ENCODE measurements at regions not wholly inside any gene's neighbourhood (a gene's known extent, or its start where the extent isn't known, plus 50 kb on each side); places are given as distances from the start of the nearest gene placed in this dataset.
A peak's percentile ranks its signal among the peaks of the same experiment; 100 is the strongest.

DNA sequence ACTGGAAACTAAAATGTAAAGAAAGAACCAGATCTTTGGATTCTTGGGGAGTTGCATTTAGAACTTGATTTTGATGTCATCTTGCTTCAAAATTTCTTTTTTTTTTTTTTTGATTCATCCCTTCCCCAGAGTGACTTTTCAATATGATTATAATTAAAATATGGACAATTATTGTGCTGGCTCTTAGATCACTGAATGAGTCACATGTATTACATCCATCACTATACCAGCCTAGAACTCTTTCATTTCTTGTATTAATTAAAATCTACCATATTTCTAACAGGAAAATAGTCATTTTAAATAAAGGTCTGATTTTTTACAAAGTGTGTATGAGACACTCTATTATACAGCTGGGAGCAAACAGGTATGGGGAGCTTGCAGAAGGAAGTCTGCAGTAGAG is 269.5 kb upstream of the AKR1E2 start:
- Mint-ChIP-seq H3K27ac (no peak overlapping the region), H3K27me3 (peaks cover 5% of the 10 kb centered on the region), H3K4me1 (ENCODE audit: low read depth) (no peaks in the 10 kb centered on the region), H3K36me3 (ENCODE audit: low read depth) (no peaks in the 10 kb centered on the region), H3K9me3 (peaks cover 3% of the 10 kb centered on the region), H3K4me3 (no peak overlapping the region)
- TF ChIP-seq, protein P1, sequence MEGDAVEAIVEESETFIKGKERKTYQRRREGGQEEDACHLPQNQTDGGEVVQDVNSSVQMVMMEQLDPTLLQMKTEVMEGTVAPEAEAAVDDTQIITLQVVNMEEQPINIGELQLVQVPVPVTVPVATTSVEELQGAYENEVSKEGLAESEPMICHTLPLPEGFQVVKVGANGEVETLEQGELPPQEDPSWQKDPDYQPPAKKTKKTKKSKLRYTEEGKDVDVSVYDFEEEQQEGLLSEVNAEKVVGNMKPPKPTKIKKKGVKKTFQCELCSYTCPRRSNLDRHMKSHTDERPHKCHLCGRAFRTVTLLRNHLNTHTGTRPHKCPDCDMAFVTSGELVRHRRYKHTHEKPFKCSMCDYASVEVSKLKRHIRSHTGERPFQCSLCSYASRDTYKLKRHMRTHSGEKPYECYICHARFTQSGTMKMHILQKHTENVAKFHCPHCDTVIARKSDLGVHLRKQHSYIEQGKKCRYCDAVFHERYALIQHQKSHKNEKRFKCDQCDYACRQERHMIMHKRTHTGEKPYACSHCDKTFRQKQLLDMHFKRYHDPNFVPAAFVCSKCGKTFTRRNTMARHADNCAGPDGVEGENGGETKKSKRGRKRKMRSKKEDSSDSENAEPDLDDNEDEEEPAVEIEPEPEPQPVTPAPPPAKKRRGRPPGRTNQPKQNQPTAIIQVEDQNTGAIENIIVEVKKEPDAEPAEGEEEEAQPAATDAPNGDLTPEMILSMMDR (IDR thresholded peaks at IDR 0.05), result no peak
- POLR2A ChIA-PET, result interaction anchor here (0.6 kb wide), 1 partner anchor 779 kb away, joined by 4 read pairs; no protein-coding TSS in a partner anchor
- ATAC-seq (no peak), DNase-seq (no peak)
- intact Hi-C loops (cut with micrococcal nuclease), result no loop called here
- CTCF ChIA-PET, result interaction anchor here (1.3 kb wide), 1 partner anchor 721 kb away, joined by 3 read pairs; no protein-coding TSS in a partner anchor

DNA sequence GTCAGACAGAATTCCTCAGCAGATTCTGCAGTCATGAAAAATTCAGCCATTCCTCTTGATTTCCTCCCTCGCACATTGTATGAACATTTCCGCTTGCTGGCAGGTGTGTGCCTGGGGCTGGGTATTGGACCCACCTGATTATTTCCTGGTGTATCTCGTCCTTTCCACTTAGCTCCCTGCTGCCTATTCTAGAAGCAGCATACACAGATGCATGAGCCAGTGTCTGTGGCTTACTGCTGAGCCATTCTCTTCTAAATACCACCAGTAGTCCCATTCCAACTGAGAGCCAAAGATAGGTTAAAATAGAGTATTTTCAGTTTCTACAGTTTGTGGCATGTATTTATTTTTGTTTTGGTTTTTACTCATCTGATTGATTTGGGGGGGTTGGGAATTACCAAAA is 270.1 kb upstream of the AKR1E2 start:
- Mint-ChIP-seq H3K4me3 (no peak overlapping the region), H3K4me1 (ENCODE audit: low read depth) (no peaks in the 10 kb centered on the region), H3K36me3 (ENCODE audit: low read depth) (no peaks in the 10 kb centered on the region), H3K9me3 (peaks cover 3% of the 10 kb centered on the region), H3K27ac (no peak overlapping the region), H3K27me3 (peaks cover 5% of the 10 kb centered on the region)
- CTCF ChIA-PET, result no interaction called here
- TF ChIP-seq, protein P1 (IDR thresholded peaks at IDR 0.05), result no peak
- intact Hi-C loops (cut with micrococcal nuclease), result no loop called here
- no peak for DNase-seq
- POLR2A ChIA-PET, result no interaction called here
- no peak for ATAC-seq

DNA sequence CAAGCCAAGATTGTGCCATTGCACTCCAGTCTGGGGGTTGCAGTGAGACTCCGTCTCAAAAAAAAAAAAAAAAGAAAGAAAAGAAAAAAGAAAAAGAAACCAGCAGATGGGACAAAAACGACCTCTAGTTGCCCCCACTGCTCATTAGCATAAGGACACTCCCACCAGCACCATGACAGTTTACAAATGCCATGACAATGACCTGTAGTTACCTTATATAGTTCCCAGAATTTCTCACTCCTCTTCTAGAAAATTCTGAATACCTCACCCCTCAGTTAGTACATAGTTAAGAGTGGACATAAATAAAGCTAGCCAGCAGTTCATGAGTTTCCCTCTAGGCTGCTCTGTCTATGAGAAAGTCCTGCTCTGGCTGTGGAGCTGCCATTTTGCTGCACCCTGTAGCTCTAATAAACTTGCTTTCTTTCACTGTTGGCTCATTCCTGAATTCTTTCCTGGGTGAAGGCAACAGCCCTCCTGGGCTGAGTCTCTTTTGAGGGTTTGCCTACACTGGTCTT is 276.8 kb upstream of the AKR1E2 start:
- peaks cover 7% of the 10 kb centered on the region for H3K4me1 Mint-ChIP-seq (ENCODE audit: low read depth)
- no peak overlapping the region for H3K4me3 Mint-ChIP-seq
- intact Hi-C loops (cut with micrococcal nuclease), result no loop called here
- H3K27ac Mint-ChIP-seq, result no peak overlapping the region
- no peaks in the 10 kb centered on the region for H3K9me3 Mint-ChIP-seq
- H3K36me3 Mint-ChIP-seq (ENCODE audit: low read depth), result no peaks in the 10 kb centered on the region
- ChIA-PET CTCF (no interaction called here), POLR2A (no interaction called here)
- TF ChIP-seq, protein P1 (IDR thresholded peaks at IDR 0.05), result no peak
- no peak for DNase-seq
- H3K27me3 Mint-ChIP-seq, result peaks cover 12% of the 10 kb centered on the region
- no peak for ATAC-seq

DNA sequence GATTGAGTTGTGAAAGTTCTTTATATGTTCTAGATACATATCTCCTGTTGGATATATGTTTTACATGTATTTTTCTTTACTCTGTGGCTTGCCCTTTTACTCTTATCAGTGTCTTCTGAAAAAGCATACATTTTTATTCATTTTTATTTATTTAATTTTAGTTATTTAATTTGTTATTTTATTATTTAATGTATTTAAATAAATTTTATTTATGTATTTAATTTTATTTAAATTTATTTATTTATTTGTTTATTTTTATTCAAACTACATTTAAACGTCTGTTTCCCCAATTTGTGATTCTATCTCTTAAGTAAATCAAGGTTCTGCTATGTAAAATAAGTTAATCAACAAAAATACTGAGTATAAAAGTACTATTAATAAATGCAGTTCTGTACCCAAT is 279.1 kb upstream of the AKR1E2 start:
- CTCF ChIA-PET, result no interaction called here
- POLR2A ChIA-PET, result no interaction called here
- Mint-ChIP-seq H3K9me3 (no peaks in the 10 kb centered on the region), H3K4me3 (no peak overlapping the region), H3K27me3 (peaks cover 12% of the 10 kb centered on the region), H3K27ac (no peak overlapping the region), H3K4me1 (ENCODE audit: low read depth) (peaks cover 7% of the 10 kb centered on the region), H3K36me3 (ENCODE audit: low read depth) (no peaks in the 10 kb centered on the region)
- TF ChIP-seq, protein P1 (IDR thresholded peaks at IDR 0.05), result no peak
- DNase-seq (no peak), ATAC-seq (no peak)
- intact Hi-C loops (cut with micrococcal nuclease), result no loop called here

DNA sequence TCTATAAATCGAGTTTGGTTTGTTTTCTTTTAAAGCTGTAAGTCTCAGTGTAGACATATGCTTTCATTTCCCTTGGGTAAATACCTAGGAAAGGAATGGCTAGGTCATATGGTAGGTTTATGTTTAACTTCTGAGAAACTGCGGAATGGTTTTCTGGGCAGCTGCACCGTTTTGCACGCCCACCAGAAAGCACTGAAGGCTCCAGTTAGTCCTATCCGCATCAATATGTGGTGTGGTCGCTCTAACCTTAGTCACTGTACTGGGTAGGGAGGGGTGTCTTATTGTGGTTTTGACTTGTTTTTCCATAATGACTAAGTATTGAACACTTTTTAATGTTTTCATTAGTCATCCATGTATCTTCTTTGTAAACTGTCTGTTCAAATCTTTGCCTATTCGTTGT is 279.5 kb upstream of the AKR1E2 start:
- peaks cover 7% of the 10 kb centered on the region for H3K4me1 Mint-ChIP-seq (ENCODE audit: low read depth)
- H3K9me3 Mint-ChIP-seq, result no peaks in the 10 kb centered on the region
- H3K36me3 Mint-ChIP-seq (ENCODE audit: low read depth), result no peaks in the 10 kb centered on the region
- no peak overlapping the region for H3K4me3 Mint-ChIP-seq
- peaks cover 12% of the 10 kb centered on the region for H3K27me3 Mint-ChIP-seq
- CTCF ChIA-PET, result no interaction called here
- TF ChIP-seq, protein P1 (IDR thresholded peaks at IDR 0.05), result no peak
- POLR2A ChIA-PET, result no interaction called here
- peak; percentile 55 for DNase-seq
- intact Hi-C loops (cut with micrococcal nuclease), result no loop called here
- ATAC-seq, result peak; percentile 89
- H3K27ac Mint-ChIP-seq, result no peak overlapping the region
